PC-9 (cell line): ENCODE measurements at regions not wholly inside any gene's neighbourhood (a gene's known extent, or its start where the extent isn't known, plus 50 kb on each side); places are given as distances from the start of the nearest gene placed in this dataset.
"Not testable (repeated sequence)": the region's sequence is repeated elsewhere in the genome, so short reads cannot be mapped to it uniquely, and the experiment has no call there.

ENCODE experiments used
- BruUV-seq: library from RNA; stranded (reverse); fragments of 400-500 nt; replicated peaks from 2 replicates; lab custom pipeline; 2021; lab: Mats Ljungman, UMichigan
- CTCF ChIA-PET: fragments of 300-600 bp; sonication (Branson Sonifier 250); formaldehyde crosslinking; loops from one replicate; lab custom pipeline; 2022; ENCODE audit warnings: antibody characterized with exemption; lab: Charles Lee
- POLR2A ChIA-PET: fragments of 300-600 bp; sonication (Branson Sonifier 250); formaldehyde crosslinking; loops from one replicate; lab custom pipeline; 2022; ENCODE audit warnings: antibody characterized with exemption; ENCODE audit not compliant: unreplicated experiment; lab: Charles Lee
- DNase-seq, 2 experiments: peaks; one replicate each; pipeline versions ENCODE4 v3.0.0 to v3.0.0-alpha.2; 2015 to 2022; ENCODE audit warnings: mixed read lengths in 1 of 2
- H2AFZ ChIP-seq: fragments of 200-600 bp; sonication (generic); 2 replicates; pipeline ENCODE4 v1.8.1; 2017; ENCODE audit warnings: antibody characterized with exemption
- H3F3A ChIP-seq: fragments of 200-600 bp; sonication (generic); 2 replicates; pipeline ENCODE4 v1.8.1; 2017; ENCODE audit warnings: antibody characterized with exemption, mild to moderate bottlenecking, low read depth; ENCODE audit not compliant: insufficient read depth
- H3K27ac ChIP-seq: fragments of 200-600 bp; sonication (generic); 2 replicates; pipeline ENCODE4 v1.6.1; 2016; ENCODE audit warnings: mixed run types
- H3K27me3 ChIP-seq: fragments of 200-600 bp; sonication (generic); 2 replicates; pipeline ENCODE4 v1.6.1; 2016; ENCODE audit warnings: low read depth, mixed run types; ENCODE audit not compliant: insufficient read depth
- H3K36me3 ChIP-seq: fragments of 200-600 bp; sonication (generic); 2 replicates; pipeline ENCODE4 v1.6.1; 2016; ENCODE audit warnings: low read depth, mixed run types
- H3K4me1 ChIP-seq: fragments of 200-600 bp; sonication (generic); replicated peaks from 2 replicates; pipeline ENCODE4 v1.6.1; 2016; ENCODE audit warnings: mixed run types; ENCODE audit not compliant: insufficient read depth
- H3K4me2 ChIP-seq: fragments of 200-600 bp; sonication (generic); 2 replicates; pipeline ENCODE4 v1.6.1; 2017; ENCODE audit warnings: mixed run types
- H3K4me3 ChIP-seq: fragments of 200-600 bp; sonication (generic); 2 replicates; pipeline ENCODE4 v1.6.1; 2016; ENCODE audit warnings: mixed run types
- H3K79me2 ChIP-seq: fragments of 200-600 bp; sonication (generic); 2 replicates; pipeline ENCODE4 v1.6.1; 2017; ENCODE audit warnings: low read depth, mixed run types
- H3K9me2 ChIP-seq: fragments of 200-600 bp; sonication (generic); 2 replicates; pipeline ENCODE4 v1.8.1; 2017; ENCODE audit warnings: mild to moderate bottlenecking; ENCODE audit not compliant: insufficient read depth
- H3K9me3 ChIP-seq: fragments of 200-600 bp; sonication (generic); 2 replicates; pipeline ENCODE4 v1.8.1; 2016; ENCODE audit warnings: low read depth; ENCODE audit not compliant: insufficient read depth
- H4K20me1 ChIP-seq: fragments of 200-600 bp; sonication (generic); 2 replicates; pipeline ENCODE4 v1.8.1; 2017; ENCODE audit not compliant: insufficient read depth
- intact Hi-C: fragments of 100-400 bp; cut with micrococcal nuclease; formaldehyde crosslinking; loops from one replicate; pipeline ENCODE4 v1.10.0; 2022; ENCODE audit not compliant: unreplicated experiment

- H2AFZ ChIP-seq, H3K9me2 ChIP-seq, H3K79me2 ChIP-seq, BruUV-seq, H3K36me3 ChIP-seq, H4K20me1 ChIP-seq, intact Hi-C loops, H3F3A ChIP-seq, H3K9me3 ChIP-seq, CTCF ChIA-PET, H3K27ac ChIP-seq, H3K4me2 ChIP-seq, H3K4me1 ChIP-seq, POLR2A ChIA-PET, DNase-seq, H3K4me3 ChIP-seq: not testable (repeated sequence)
- H3K27me3 ChIP-seq, result peaks cover 11% of the 10 kb centered on the region; the same call in 1 of the 2 replicates
Observed at GRCh38 chr11:49365375-49365774, 157.0 kb upstream of the FOLH1 start.

GRCh38 chr11:49362994-49363393, 154.6 kb upstream of the FOLH1 start:
- H3K4me3 ChIP-seq, H3F3A ChIP-seq, H3K36me3 ChIP-seq, H3K9me2 ChIP-seq, intact Hi-C loops, POLR2A ChIA-PET, H3K27me3 ChIP-seq, H3K4me2 ChIP-seq, H4K20me1 ChIP-seq, H3K79me2 ChIP-seq, H3K4me1 ChIP-seq, H3K9me3 ChIP-seq, DNase-seq, H3K27ac ChIP-seq, BruUV-seq, H2AFZ ChIP-seq, CTCF ChIA-PET: not testable (repeated sequence)

GRCh38 chr11:49354536-49354935, 146.1 kb upstream of the FOLH1 start:
- H3F3A ChIP-seq, POLR2A ChIA-PET, H2AFZ ChIP-seq: not testable (repeated sequence)

GRCh38 chr11:49352868-49353267, 144.5 kb upstream of the FOLH1 start:
- H2AFZ ChIP-seq, CTCF ChIA-PET, H3K27ac ChIP-seq, H3F3A ChIP-seq, H3K4me2 ChIP-seq, DNase-seq, H3K27me3 ChIP-seq, intact Hi-C loops, POLR2A ChIA-PET, BruUV-seq, H4K20me1 ChIP-seq, H3K9me3 ChIP-seq, H3K9me2 ChIP-seq, H3K79me2 ChIP-seq, H3K4me3 ChIP-seq, H3K36me3 ChIP-seq, H3K4me1 ChIP-seq: not testable (repeated sequence)

More at GRCh38 chr11:49354536-49354935, 146.1 kb upstream of the FOLH1 start:
- intact Hi-C loops, H3K9me2 ChIP-seq, H3K27me3 ChIP-seq, CTCF ChIA-PET, H3K4me1 ChIP-seq, H3K9me3 ChIP-seq, BruUV-seq, H3K79me2 ChIP-seq, H3K4me3 ChIP-seq, H3K4me2 ChIP-seq, H4K20me1 ChIP-seq, H3K27ac ChIP-seq, DNase-seq, H3K36me3 ChIP-seq: not testable (repeated sequence)

- POLR2A ChIA-PET, H3K27me3 ChIP-seq: not testable (repeated sequence)
Observed at GRCh38 chr11:49346627-49347026, 138.2 kb upstream of the FOLH1 start.

GRCh38 chr11:49328485-49329186, 120.2 kb upstream of the FOLH1 start:
- H3K9me3 ChIP-seq, H3F3A ChIP-seq, H3K4me3 ChIP-seq, H3K79me2 ChIP-seq, H3K27me3 ChIP-seq, H2AFZ ChIP-seq, CTCF ChIA-PET, H3K9me2 ChIP-seq, intact Hi-C loops, H3K4me2 ChIP-seq, H3K36me3 ChIP-seq, H4K20me1 ChIP-seq, POLR2A ChIA-PET, H3K4me1 ChIP-seq, BruUV-seq, DNase-seq, H3K27ac ChIP-seq: not testable (repeated sequence)

More at GRCh38 chr11:49346627-49347026, 138.2 kb upstream of the FOLH1 start:
- H2AFZ ChIP-seq, BruUV-seq, intact Hi-C loops, H4K20me1 ChIP-seq, CTCF ChIA-PET, H3K9me3 ChIP-seq, DNase-seq, H3K9me2 ChIP-seq, H3K27ac ChIP-seq, H3F3A ChIP-seq, H3K4me1 ChIP-seq, H3K4me3 ChIP-seq, H3K79me2 ChIP-seq, H3K36me3 ChIP-seq, H3K4me2 ChIP-seq: not testable (repeated sequence)

GRCh38 chr11:49327766-49328165, 119.4 kb upstream of the FOLH1 start:
- H3K36me3 ChIP-seq, H3K27me3 ChIP-seq, H3K9me2 ChIP-seq, intact Hi-C loops, H3K27ac ChIP-seq, H2AFZ ChIP-seq, H3K4me3 ChIP-seq, H3K79me2 ChIP-seq, H4K20me1 ChIP-seq, H3K4me1 ChIP-seq, CTCF ChIA-PET, DNase-seq, H3K9me3 ChIP-seq, H3F3A ChIP-seq, H3K4me2 ChIP-seq, POLR2A ChIA-PET, BruUV-seq: not testable (repeated sequence)
